Activated CD4-positive, alpha-beta memory T cell treated with anti-CD3 and anti-CD28 coated beads for 36 hours (primary cell): ENCODE measurements at regions not wholly inside any gene's neighbourhood (a gene's known extent, or its start where the extent isn't known, plus 50 kb on each side); places are given as distances from the start of the nearest gene placed in this dataset.
"Not testable (repeated sequence)": the region's sequence is repeated elsewhere in the genome, so short reads cannot be mapped to it uniquely, and the experiment has no call there.

ENCODE experiments used
- CTCF ChIA-PET: fragments of 350-600 bp; sonication (Branson Sonifier 250); formaldehyde crosslinking; loops from one replicate; lab custom pipeline; 2021; ENCODE audit warnings: antibody characterized with exemption, inconsistent platforms; lab: Charles Lee
- POLR2A ChIA-PET: fragments of 350-600 bp; sonication (Branson Sonifier 250); formaldehyde crosslinking; loops from one replicate; lab custom pipeline; 2021; ENCODE audit warnings: antibody characterized with exemption; lab: Charles Lee
- DNase-seq: peaks from one replicate; pipeline ENCODE4 v3.0.0-alpha.2; 2020
- H3K27ac Mint-ChIP-seq: one replicate; pipeline ENCODE4 v1.8.0; 2021; ENCODE audit warnings: mixed read lengths
- H3K27me3 Mint-ChIP-seq: one replicate; pipeline ENCODE4 v1.8.0; 2021; ENCODE audit warnings: mixed read lengths
- H3K36me3 Mint-ChIP-seq: one replicate; pipeline ENCODE4 v1.8.0; 2021; ENCODE audit warnings: mixed read lengths
- H3K4me1 Mint-ChIP-seq: one replicate; pipeline ENCODE4 v1.8.0; 2021; ENCODE audit warnings: low read depth, mixed read lengths
- H3K4me3 Mint-ChIP-seq: one replicate; pipeline ENCODE4 v1.8.0; 2021; ENCODE audit warnings: mild to moderate bottlenecking, mixed read lengths
- H3K9me3 Mint-ChIP-seq: one replicate; pipeline ENCODE4 v1.8.0; 2021; ENCODE audit warnings: mixed read lengths
- intact Hi-C: fragments of 100-400 bp; cut with micrococcal nuclease; formaldehyde crosslinking; loops from one replicate; pipeline ENCODE4 v1.15.1; 2023

DNA sequence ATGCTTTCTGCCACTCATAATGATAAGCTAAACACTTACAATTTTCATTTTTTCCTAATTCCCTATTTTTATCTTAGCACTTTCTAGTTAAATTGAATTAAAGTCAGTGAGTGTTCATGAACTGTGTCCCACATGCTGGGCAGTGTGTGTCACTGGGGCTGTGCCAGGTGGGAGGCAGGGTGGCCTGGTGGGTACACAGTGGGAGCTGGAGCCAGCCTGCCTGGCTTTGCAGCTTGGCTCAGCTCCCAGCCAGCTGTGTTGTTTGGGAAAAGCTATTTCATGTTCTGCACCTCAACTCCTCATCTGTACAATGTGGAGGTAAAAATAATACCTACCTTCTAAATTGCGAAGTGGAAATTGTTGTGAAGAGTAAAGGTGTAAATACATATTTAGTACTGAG, 238.4 kb downstream of the PLA2G4A start:
- Mint-ChIP-seq H3K4me3 (no peak overlapping the region), H3K27ac (no peak overlapping the region), H3K36me3 (no peaks in the 10 kb centered on the region), H3K4me1 (no peaks in the 10 kb centered on the region), H3K27me3 (no peaks in the 10 kb centered on the region), H3K9me3 (no peaks in the 10 kb centered on the region)
- intact Hi-C loops = no loop called here
- DNase-seq = no peak
- POLR2A ChIA-PET = no interaction called here
- CTCF ChIA-PET = no interaction called here

DNA sequence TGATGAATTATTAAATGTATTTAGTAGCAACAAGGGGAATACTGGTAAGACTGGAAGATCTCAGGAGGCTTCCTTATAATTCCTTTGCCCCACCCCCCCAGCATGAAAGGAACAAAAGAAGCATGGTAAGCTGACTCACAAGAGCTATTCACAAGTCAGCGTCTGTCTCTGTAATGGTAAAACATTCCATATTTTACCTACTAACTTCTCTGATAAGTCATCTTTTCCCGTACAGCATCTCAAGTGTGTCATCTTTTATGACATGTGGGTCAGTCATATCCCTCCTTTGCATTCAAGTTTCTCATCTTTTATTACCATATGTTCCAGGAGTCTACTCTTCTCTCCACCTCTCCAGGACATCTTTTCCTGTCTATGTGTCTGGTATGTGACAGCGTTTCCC, 241.3 kb downstream of the PLA2G4A start:
- intact Hi-C loops = no loop called here
- ChIA-PET POLR2A (no interaction called here), CTCF (no interaction called here)
- H3K9me3 Mint-ChIP-seq = peaks cover 11% of the 10 kb centered on the region
- no peak overlapping the region for H3K27ac Mint-ChIP-seq
- H3K4me1 Mint-ChIP-seq = peaks cover 2% of the 10 kb centered on the region
- H3K36me3 Mint-ChIP-seq = no peaks in the 10 kb centered on the region
- H3K4me3 Mint-ChIP-seq = no peak overlapping the region
- H3K27me3 Mint-ChIP-seq = no peaks in the 10 kb centered on the region
- no peak for DNase-seq

DNA sequence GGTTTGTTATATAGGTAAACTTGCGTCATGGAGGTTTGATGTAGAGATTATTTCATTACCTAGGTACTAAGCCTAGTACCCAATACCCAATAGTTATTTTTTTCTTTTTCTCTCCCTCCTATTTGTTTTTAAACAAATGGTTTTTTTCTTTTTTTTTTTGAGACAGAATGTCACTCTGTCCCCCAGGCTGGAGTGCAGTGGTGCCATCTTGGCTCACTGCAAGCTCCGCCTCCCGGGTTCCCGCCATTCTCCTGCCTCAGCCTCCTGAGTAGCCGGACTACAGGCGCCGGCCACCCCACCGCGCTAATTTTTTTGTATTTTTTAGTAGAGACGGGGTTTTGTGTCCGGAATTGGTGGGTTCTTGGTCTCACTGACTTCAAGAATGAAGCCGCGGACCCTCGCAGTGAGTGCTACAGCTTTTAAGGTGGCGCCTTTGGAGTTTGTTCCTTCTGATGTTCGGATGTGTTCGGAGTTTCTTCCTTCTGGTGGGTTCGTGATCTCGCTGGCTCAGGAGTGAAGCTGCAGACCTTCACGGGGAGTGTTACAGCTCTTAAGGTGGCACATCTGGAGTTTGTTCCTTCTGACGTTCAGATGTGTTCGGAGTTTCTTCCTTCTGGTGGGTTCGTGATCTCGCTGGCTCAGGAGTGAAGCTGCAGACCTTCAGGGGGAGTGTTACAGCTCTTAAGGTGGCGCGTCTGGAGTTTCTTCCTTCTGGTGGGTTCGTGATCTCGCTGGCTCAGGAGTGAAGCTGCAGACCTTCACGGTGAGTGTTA, 243.7 kb downstream of the PLA2G4A start:
- intact Hi-C loops, H3K27me3 Mint-ChIP-seq, H3K36me3 Mint-ChIP-seq, H3K4me1 Mint-ChIP-seq: not testable (repeated sequence)
- peak; percentile 26 for DNase-seq
- H3K27ac Mint-ChIP-seq = peak overlapping the region; percentile 83
- ChIA-PET POLR2A (interaction anchor here (0.6 to 0.7 kb wide), 2 partner anchors 460 to 1755 kb away, joined by 3 read pairs; partner anchors contain the start of gene IVNS1ABP), CTCF (interaction anchor here (0.7 kb wide), 1 partner anchor 31 kb away, joined by 4 read pairs; no protein-coding TSS in a partner anchor)
- H3K4me3 Mint-ChIP-seq = peak overlapping the region; percentile 72
- peaks cover 11% of the 10 kb centered on the region for H3K9me3 Mint-ChIP-seq

DNA sequence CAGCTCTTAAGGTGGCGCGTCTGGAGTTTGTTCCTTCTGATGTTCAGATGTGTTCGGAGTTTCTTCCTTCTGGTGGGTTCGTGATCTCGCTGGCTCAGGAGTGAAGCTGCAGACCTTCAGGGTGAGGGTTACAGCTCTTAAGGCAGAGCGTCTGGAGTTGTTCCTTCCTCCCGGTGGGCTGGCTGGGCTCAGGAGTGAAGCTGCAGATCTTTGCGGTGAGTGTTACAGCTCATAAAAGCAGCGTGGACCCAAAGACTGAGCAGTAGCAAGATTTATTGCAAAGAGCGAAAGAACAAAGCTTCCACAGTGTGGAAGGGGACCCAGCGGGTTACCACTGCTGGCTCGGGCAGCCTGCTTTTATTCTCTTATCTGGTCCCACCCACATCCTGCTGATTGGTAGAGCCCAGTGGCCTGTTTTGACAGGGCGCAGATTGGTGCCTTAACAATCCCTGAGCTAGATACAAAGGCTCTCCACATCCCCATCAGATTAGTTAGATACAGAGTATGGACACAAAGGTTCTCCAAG, 244.3 kb downstream of the PLA2G4A start:
- H3K9me3 Mint-ChIP-seq = peaks cover 11% of the 10 kb centered on the region
- POLR2A ChIA-PET = interaction anchor here (0.6 to 0.7 kb wide), 2 partner anchors 459 to 1756 kb away, joined by 3 read pairs; partner anchors contain the start of gene IVNS1ABP
- intact Hi-C loops, H3K27me3 Mint-ChIP-seq, H3K36me3 Mint-ChIP-seq, H3K4me1 Mint-ChIP-seq: not testable (repeated sequence)
- DNase-seq = peak; percentile 48
- peak overlapping the region; percentile 83 for H3K27ac Mint-ChIP-seq
- CTCF ChIA-PET = interaction anchor here (0.7 kb wide), 1 partner anchor 31 kb away, joined by 4 read pairs; no protein-coding TSS in a partner anchor
- H3K4me3 Mint-ChIP-seq = peak overlapping the region; percentile 72

DNA sequence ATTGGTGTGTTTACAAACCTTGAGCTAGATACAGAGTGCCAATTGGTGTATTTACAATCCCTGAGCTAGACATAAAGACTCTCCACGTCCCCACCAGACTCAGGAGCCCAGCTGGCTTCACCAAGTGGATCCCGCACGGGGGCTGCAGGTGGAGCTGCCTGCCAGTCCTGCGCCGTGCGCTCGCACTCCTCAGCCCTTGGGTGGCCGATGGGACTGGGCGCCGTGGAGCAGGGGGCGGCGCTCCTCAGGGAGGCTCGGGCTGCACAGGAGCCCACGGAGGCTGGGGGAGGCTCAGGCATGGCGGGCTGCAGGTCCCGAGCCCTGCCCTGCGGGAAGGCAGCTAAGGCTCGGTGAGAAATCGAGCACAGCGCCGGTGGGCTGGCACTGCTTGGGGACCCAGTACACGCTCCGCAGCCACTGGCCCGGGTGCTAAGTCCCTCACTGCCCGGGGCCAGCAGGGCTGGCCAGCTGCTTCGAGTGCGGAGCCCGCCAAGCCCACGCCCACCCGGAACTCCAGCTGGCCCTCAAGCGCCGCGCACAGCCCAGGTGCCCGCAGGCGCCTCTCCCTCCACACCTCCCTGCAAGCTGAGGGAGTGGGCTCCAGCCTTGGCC, 245.0 kb downstream of the PLA2G4A start:
- intact Hi-C loops, CTCF ChIA-PET, DNase-seq, H3K36me3 Mint-ChIP-seq, H3K4me1 Mint-ChIP-seq, POLR2A ChIA-PET, H3K27me3 Mint-ChIP-seq: not testable (repeated sequence)
- peak overlapping the region; percentile 72 for H3K4me3 Mint-ChIP-seq
- H3K27ac Mint-ChIP-seq = peak overlapping the region; percentile 83
- peaks cover 11% of the 10 kb centered on the region for H3K9me3 Mint-ChIP-seq

DNA sequence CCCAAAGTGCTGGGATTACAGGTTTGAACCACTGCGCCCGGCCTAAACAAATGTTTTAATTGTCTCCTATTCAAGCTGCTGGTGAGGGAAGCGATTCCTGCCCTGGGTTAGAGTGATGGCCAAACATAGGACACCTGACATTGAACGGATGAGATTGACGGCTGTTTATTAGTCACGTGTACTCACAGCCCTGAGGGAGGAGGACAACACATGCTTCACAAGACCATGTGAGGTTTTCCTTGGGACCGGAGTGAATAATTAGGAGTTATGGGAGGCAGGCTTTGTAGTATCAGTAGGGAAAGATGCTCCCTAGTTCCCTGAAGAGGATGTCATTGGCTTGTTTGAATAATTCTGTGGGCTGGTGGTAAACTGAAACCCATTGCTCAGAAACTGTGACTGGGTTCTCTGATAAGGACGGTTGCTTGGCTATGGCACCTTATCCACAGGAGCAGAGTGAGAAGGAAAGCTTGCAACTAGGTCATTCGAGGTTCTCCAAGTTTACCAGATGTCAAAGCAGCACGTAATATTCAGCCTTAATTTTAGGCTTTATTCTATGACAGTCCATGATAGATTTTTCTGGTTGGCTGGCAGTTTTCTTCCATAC, 245.8 kb downstream of the PLA2G4A start:
- no peaks in the 10 kb centered on the region for H3K27me3 Mint-ChIP-seq
- H3K36me3 Mint-ChIP-seq = no peaks in the 10 kb centered on the region
- peaks cover 2% of the 10 kb centered on the region for H3K4me1 Mint-ChIP-seq
- H3K27ac Mint-ChIP-seq = peak overlapping the region; percentile 5
- POLR2A ChIA-PET = no interaction called here
- no peak overlapping the region for H3K4me3 Mint-ChIP-seq
- CTCF ChIA-PET = no interaction called here
- peaks cover 11% of the 10 kb centered on the region for H3K9me3 Mint-ChIP-seq
- intact Hi-C loops = no loop called here
- DNase-seq = no peak

DNA sequence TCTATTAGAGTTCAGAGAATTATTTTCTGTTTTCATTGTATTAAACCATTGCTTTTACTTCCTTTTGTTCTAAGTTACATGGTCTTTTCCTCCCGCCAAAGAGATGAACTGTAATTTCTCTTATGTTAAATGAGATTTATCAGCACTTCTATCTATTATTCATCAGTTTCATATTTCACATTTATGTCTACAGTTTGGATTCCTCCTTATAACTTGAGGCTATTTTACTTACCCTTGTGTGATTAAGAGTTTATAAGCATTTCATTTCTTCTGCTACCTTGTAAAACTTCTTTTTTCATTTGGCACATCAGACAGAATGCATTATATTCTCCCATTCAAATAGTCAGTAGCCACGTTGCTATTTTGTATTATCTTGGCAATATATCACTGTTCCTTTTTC, 248.2 kb downstream of the PLA2G4A start:
- no peaks in the 10 kb centered on the region for H3K36me3 Mint-ChIP-seq
- no peak overlapping the region for H3K4me3 Mint-ChIP-seq
- CTCF ChIA-PET = no interaction called here
- POLR2A ChIA-PET = no interaction called here
- intact Hi-C loops = no loop called here
- H3K27ac Mint-ChIP-seq = no peak overlapping the region
- peaks cover 2% of the 10 kb centered on the region for H3K4me1 Mint-ChIP-seq
- no peaks in the 10 kb centered on the region for H3K27me3 Mint-ChIP-seq
- peaks cover 11% of the 10 kb centered on the region for H3K9me3 Mint-ChIP-seq
- DNase-seq = no peak

DNA sequence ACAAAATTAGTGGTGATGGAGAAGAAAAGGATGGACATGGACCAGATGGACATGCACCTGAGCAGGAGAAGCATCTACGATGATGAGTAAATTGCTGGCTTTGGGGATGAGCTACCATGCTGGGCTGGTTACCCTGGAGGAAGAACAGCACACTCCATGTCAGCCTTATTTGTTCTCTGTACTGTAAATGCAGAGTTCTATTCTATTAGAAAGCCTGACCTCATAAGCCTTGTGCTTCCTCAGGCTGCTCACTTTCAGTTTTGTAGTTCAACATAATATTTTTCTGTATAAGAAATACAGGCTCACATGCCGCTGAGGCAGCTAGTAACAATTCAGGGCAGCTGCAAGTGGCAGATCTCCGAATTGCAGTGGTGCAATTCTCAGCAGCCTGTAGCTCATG, 249.6 kb downstream of the PLA2G4A start:
- Mint-ChIP-seq H3K27ac (no peak overlapping the region), H3K36me3 (no peaks in the 10 kb centered on the region), H3K4me1 (peaks cover 1% of the 10 kb centered on the region), H3K4me3 (no peak overlapping the region), H3K9me3 (peaks cover 9% of the 10 kb centered on the region), H3K27me3 (no peaks in the 10 kb centered on the region)
- intact Hi-C loops = no loop called here
- CTCF ChIA-PET = no interaction called here
- POLR2A ChIA-PET = no interaction called here
- DNase-seq = no peak

DNA sequence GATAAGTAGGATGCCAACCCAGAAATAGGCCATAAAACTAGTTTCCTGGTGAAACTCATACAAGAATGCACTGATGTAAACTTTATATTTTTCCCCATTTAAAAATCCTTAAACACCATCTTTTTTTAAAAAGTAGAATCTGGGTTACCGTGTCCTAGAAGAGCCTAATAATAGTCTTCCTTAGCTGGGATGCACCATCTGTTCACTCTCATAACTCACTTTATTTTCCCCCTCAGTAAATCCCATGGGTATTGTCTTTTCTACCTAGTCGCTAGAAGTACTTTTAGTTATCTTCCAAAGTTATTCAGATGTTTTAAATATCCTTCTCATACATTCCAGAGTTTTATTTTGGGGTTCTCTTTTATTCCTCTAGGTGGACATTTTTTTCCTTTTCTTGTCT, 250.2 kb downstream of the PLA2G4A start:
- ChIA-PET CTCF (no interaction called here), POLR2A (no interaction called here)
- Mint-ChIP-seq H3K36me3 (no peaks in the 10 kb centered on the region), H3K4me1 (no peaks in the 10 kb centered on the region), H3K27me3 (no peaks in the 10 kb centered on the region), H3K9me3 (peaks cover 8% of the 10 kb centered on the region), H3K27ac (no peak overlapping the region), H3K4me3 (no peak overlapping the region)
- intact Hi-C loops = no loop called here
- DNase-seq = no peak

DNA sequence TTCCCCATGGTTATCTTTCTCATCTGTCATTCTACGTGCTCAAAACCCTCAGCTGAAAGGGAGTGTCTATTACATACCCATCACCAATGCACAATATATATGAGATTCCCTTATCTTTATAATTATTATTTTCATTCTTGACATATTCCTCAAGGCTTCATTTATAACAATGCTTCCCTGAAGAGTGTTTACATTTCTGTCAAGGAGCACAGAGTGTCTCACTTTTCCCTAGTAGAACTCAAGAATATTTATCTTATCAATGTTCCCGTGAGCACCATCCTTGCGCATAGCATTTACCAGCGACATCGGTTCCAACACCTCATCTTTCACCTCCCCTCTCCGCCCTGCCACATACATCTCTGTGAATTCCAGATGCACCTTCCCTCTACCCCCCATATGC, 250.6 kb downstream of the PLA2G4A start:
- no peaks in the 10 kb centered on the region for H3K4me1 Mint-ChIP-seq
- no peak overlapping the region for H3K27ac Mint-ChIP-seq
- H3K9me3 Mint-ChIP-seq = peaks cover 7% of the 10 kb centered on the region
- DNase-seq = no peak
- CTCF ChIA-PET = no interaction called here
- H3K27me3 Mint-ChIP-seq = no peaks in the 10 kb centered on the region
- H3K4me3 Mint-ChIP-seq = no peak overlapping the region
- no peaks in the 10 kb centered on the region for H3K36me3 Mint-ChIP-seq
- intact Hi-C loops = no loop called here
- POLR2A ChIA-PET = no interaction called here

DNA sequence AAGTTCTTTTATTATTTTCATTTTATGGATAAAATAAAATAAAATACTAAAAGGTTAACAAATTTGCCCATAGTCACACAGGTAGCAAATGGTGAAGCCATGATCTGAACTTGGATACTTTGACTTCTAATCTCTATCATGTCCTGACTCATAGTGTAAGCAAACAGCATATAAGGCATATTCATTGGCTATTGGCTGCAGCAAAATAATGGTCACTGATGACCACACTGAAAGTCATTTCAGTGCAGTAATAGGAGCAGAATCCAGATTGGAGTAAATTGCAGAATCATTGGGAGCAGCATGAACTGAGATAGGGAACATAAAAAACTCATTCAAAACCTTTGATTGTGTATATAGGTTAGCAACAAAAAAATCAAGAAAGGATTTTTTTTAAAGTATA, 262.9 kb downstream of the PLA2G4A start:
- intact Hi-C loops = no loop called here
- H3K36me3 Mint-ChIP-seq = no peaks in the 10 kb centered on the region
- ChIA-PET CTCF (interaction anchor here (0.5 kb wide), 1 partner anchor 40 kb away, joined by 3 read pairs; no protein-coding TSS in a partner anchor), POLR2A (no interaction called here)
- H3K9me3 Mint-ChIP-seq = peaks cover 5% of the 10 kb centered on the region
- no peak overlapping the region for H3K4me3 Mint-ChIP-seq
- H3K4me1 Mint-ChIP-seq = peaks cover 19% of the 10 kb centered on the region
- H3K27me3 Mint-ChIP-seq = no peaks in the 10 kb centered on the region
- no peak overlapping the region for H3K27ac Mint-ChIP-seq
- no peak for DNase-seq

DNA sequence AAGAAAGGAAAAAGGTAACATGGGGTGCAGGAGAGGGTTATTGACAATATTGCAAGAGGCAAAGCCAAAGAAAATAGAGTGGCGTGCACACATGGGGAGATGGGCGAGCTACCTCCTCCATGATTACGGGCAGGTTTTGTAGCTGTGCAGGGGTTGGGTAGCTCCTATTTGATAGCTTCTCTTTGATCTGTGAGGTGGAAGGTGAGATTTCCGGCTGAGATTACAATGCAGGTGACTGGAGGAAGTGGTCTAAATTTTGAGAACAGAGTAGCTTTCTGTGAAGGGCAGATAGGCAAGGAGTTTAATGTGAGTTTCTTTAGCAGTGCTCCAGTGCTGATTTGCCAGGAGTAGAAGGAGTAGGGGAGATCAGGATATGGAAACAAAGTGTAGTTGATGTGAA, 263.4 kb downstream of the PLA2G4A start:
- CTCF ChIA-PET = interaction anchor here (0.5 to 0.6 kb wide), 2 partner anchors 40 to 115 kb away, joined by 3 read pairs; no protein-coding TSS in a partner anchor
- H3K27ac Mint-ChIP-seq = no peak overlapping the region
- peak; percentile 10 for DNase-seq
- no peaks in the 10 kb centered on the region for H3K36me3 Mint-ChIP-seq
- no peaks in the 10 kb centered on the region for H3K27me3 Mint-ChIP-seq
- POLR2A ChIA-PET = no interaction called here
- H3K4me3 Mint-ChIP-seq = no peak overlapping the region
- peaks cover 5% of the 10 kb centered on the region for H3K9me3 Mint-ChIP-seq
- intact Hi-C loops = no loop called here
- peaks cover 19% of the 10 kb centered on the region for H3K4me1 Mint-ChIP-seq
